Mucosa of descending colon (tissue), 3 donors: ENCODE measurements at regions not wholly inside any gene's neighbourhood (a gene's known extent, or its start where the extent isn't known, plus 50 kb on each side); places are given as distances from the start of the nearest gene placed in this dataset.

Source experiments
- ATAC-seq: fragments of 200-7000 bp; cut with Tn5 transposase; one replicate; pipeline ENCODE4 v1.9.1; 2020; ENCODE audit warnings: mild to moderate bottlenecking, moderate library complexity
- DNase-seq, 3 donors: peaks; one replicate each; pipeline ENCODE4 v3.0.0-alpha.2; 2020
- H3K36me3 ChIP-seq: fragments of 200-600 bp; one replicate; pipeline ENCODE4 v1.8.0; 2021; ENCODE audit warnings: low read depth, mild to moderate bottlenecking
- H3K4me1 ChIP-seq: fragments of 200-600 bp; one replicate; pipeline ENCODE4 v1.8.0; 2021; ENCODE audit warnings: low read depth, mild to moderate bottlenecking
- H3K4me3 ChIP-seq: fragments of 200-600 bp; one replicate; pipeline ENCODE4 v1.8.0; 2021; ENCODE audit warnings: mild to moderate bottlenecking
- H3K9me3 ChIP-seq: fragments of 200-600 bp; one replicate; pipeline ENCODE4 v1.8.0; 2021; ENCODE audit warnings: mild to moderate bottlenecking
- intact Hi-C, 2 donors: fragments of 100-400 bp; cut with DNase I in 1 of 2; cut with micrococcal nuclease in 1 of 2; formaldehyde crosslinking; loops; one replicate each; pipeline versions ENCODE4 v1.11.0 to v1.11.1; 2022; cut with DNase I, micrococcal nuclease
- TF ChIP-seq, protein P1 (sequence below): fragments of 200-600 bp; IDR thresholded peaks from one replicate; pipeline ENCODE4 v1.8.0; 2022; ENCODE audit warnings: antibody characterized with exemption, mild to moderate bottlenecking
- donor health status: DM: no; HTN: no; CAD: no; lungs with moderate emphysema.
- donor health status: DM: no; HTN: no; CAD: no.
- donor health status: DM: no; HTN: yes; CAD: no.

DNA sequence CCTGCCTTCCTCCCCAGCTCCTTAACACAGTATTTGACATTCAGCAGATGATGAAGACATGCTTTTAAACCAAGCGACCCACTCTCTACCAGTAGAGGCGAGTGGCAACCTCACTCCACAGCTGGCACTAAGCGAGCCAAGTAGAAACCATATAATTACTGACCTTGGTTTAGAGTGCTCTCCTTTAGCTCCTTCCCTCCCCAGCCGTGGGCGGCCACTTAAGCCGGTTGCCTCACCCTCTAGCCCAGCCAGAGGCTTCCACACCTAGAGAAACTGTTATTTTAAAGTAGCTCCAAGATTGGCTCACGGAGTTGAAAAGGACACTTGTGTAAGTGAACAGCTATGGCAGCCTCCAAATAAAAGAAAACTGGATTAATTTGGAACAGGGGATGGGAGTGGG is 109.1 kb upstream of the CRHR1 start:
- intact Hi-C loops: no loop called here
- Histone ChIP-seq H3K4me1 (no peaks in the 10 kb centered on the region), H3K4me3 (no peak overlapping the region), H3K36me3 (no peaks in the 10 kb centered on the region), H3K9me3 (no peaks in the 10 kb centered on the region)
- ATAC-seq: no peak
- no peak for DNase-seq
- TF ChIP-seq, protein P1, sequence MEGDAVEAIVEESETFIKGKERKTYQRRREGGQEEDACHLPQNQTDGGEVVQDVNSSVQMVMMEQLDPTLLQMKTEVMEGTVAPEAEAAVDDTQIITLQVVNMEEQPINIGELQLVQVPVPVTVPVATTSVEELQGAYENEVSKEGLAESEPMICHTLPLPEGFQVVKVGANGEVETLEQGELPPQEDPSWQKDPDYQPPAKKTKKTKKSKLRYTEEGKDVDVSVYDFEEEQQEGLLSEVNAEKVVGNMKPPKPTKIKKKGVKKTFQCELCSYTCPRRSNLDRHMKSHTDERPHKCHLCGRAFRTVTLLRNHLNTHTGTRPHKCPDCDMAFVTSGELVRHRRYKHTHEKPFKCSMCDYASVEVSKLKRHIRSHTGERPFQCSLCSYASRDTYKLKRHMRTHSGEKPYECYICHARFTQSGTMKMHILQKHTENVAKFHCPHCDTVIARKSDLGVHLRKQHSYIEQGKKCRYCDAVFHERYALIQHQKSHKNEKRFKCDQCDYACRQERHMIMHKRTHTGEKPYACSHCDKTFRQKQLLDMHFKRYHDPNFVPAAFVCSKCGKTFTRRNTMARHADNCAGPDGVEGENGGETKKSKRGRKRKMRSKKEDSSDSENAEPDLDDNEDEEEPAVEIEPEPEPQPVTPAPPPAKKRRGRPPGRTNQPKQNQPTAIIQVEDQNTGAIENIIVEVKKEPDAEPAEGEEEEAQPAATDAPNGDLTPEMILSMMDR: no peak

DNA sequence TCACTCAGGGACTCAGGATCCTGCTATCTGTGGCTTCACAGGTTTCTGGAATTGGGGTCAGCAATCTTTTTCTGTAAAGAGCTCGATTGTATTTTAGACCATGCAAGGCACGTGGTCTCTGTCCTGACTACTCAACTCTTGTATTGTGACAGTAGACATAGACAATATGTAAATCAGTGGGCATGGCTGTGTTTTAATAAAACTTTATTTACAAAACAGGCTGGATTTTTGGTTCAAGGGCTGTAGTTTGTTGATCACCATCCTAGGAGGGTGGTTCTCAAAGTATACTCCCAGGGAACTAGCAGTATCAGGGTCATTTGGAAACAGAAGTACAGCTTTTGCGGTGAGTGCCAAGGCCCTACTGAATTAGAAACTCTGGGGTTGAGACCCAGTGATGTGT is 108.2 kb upstream of the CRHR1 start:
- Histone ChIP-seq H3K4me3 (no peak overlapping the region), H3K36me3 (no peaks in the 10 kb centered on the region), H3K9me3 (no peaks in the 10 kb centered on the region), H3K4me1 (no peaks in the 10 kb centered on the region)
- DNase-seq: no peak
- ATAC-seq: no peak
- intact Hi-C loops: no loop called here
- TF ChIP-seq, protein P1: no peak

DNA sequence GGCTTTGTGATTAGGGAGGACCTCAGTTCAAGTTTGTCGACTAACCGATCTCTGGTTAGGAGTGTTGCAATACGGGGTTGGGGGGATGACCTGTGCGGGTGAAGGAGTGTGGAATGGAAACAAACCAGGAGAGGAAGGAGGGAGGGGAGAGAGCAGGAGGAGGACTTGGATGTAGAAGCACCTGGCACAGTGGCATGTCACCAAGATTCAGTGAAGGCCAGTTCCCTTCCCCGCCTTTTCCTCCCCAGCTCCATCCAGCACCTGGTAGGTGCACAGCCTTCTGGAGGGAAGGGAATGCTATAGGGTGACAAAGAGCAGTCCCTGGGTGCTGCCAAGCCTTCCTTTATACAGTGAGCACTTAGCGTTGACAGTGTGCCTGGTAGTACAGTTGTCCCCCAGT is 107.4 kb upstream of the CRHR1 start:
- H3K4me1 ChIP-seq: no peaks in the 10 kb centered on the region
- intact Hi-C loops: no loop called here
- TF ChIP-seq, protein P1: no peak
- no peaks in the 10 kb centered on the region for H3K36me3 ChIP-seq
- DNase-seq (no peak), ATAC-seq (no peak)
- H3K4me3 ChIP-seq: no peak overlapping the region
- no peaks in the 10 kb centered on the region for H3K9me3 ChIP-seq

DNA sequence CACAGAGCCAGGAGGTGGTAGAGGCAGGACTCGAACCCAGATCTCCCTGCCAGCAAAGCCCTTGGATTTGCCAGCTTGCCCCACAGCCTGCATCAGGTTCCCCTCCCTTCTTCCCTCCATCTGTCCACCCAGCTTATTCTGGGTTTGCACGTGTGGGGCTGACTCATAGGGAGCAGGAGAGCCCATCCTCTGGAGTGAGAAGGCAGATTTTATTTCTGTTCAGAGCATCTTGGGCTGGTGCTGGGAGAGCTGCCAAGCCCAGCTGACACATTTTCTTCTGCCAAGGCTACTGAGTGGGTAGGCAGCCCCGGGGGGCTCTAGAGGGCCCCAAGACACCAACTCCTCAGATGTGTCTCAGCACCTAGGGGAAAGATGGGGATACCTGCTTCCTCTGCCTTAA is 106.3 kb upstream of the CRHR1 start:
- no peaks in the 10 kb centered on the region for H3K4me1 ChIP-seq
- TF ChIP-seq, protein P1: no peak
- DNase-seq (no peak), ATAC-seq (no peak)
- no peaks in the 10 kb centered on the region for H3K9me3 ChIP-seq
- H3K4me3 ChIP-seq: no peak overlapping the region
- H3K36me3 ChIP-seq: no peaks in the 10 kb centered on the region
- intact Hi-C loops: no loop called here

DNA sequence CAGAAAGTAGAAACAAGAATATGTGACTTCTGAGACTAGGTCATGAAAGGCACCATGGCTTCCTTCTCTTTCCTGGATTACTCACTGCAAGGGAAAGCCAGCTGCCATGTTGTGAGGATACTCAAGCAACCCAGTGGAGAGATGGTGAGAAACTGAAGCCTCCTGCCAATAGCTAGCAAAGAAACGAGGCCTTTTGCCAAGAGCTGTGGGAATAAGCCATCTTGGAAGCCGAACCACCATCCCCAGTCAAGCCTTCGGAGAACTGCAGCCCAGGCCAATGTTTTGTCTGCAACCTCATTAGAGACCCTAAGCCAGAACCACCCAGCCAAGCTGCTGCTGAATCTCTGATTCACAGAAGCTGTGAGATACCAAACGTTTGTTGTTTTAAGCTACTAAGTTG is 104.7 kb upstream of the CRHR1 start:
- intact Hi-C loops: no loop called here
- Histone ChIP-seq H3K4me1 (no peaks in the 10 kb centered on the region), H3K9me3 (no peaks in the 10 kb centered on the region), H3K36me3 (no peaks in the 10 kb centered on the region), H3K4me3 (no peak overlapping the region)
- DNase-seq (no peak), ATAC-seq (no peak)
- TF ChIP-seq, protein P1: no peak

DNA sequence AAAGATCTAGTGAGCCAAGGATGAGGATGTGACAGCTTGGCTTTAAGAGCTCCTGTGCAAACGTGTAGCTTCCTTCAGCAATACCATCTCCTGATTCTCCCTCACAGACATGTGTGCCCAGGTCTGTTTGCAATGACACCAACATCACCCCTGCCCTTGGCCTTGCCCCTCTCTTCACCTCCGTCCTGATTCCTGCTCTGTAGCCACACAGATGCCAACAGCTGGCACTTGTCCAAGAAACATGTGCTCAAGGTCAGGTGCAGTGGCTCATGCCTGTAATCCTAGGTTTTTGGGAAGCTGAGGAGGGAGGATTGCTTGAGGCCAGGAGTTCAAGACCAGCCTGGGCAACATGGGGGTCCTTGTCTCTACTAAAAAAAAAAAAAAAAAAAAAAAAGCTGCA is 103.8 kb upstream of the CRHR1 start:
- no peaks in the 10 kb centered on the region for H3K9me3 ChIP-seq
- ATAC-seq (no peak), DNase-seq (no peak)
- no peaks in the 10 kb centered on the region for H3K4me1 ChIP-seq
- H3K4me3 ChIP-seq: no peak overlapping the region
- intact Hi-C loops: no loop called here
- no peaks in the 10 kb centered on the region for H3K36me3 ChIP-seq
- TF ChIP-seq, protein P1: no peak
